PC-3 (cell line): ENCODE measurements at regions not wholly inside any gene's neighbourhood (a gene's known extent, or its start where the extent isn't known, plus 50 kb on each side); places are given as distances from the start of the nearest gene placed in this dataset.

Experiments used
- ATAC-seq: fragments of 200-7000 bp; cut with Tn5 transposase; 2 replicates; pipeline ENCODE4 v1.9.1; 2020; ENCODE audit warnings: mild to moderate bottlenecking, moderate library complexity
- BruUV-seq: library from RNA; stranded (reverse); fragments of 400-500 nt; replicated peaks from 2 replicates; lab custom pipeline; 2021; lab: Mats Ljungman, UMichigan
- CTCF ChIA-PET: fragments of 300-600 bp; sonication (Branson Sonifier 250); formaldehyde crosslinking; loops from one replicate; lab custom pipeline; 2022; ENCODE audit warnings: antibody characterized with exemption; lab: Charles Lee
- POLR2A ChIA-PET: fragments of 300-600 bp; sonication (Branson Sonifier 250); formaldehyde crosslinking; loops from one replicate; lab custom pipeline; 2022; ENCODE audit warnings: antibody characterized with exemption; ENCODE audit not compliant: unreplicated experiment; lab: Charles Lee
- DNase-seq: peaks from one replicate; pipeline ENCODE4 v3.0.0-alpha.2; 2015
- H2AFZ ChIP-seq: fragments of 300-600 bp; sonication (generic); 2 replicates; pipeline ENCODE4 v1.6.0; 2016; ENCODE audit warnings: antibody characterized with exemption, low read length
- H3F3A ChIP-seq: fragments of 300-600 bp; sonication (generic); one replicate; pipeline ENCODE4 v1.6.0; 2017; ENCODE audit warnings: antibody characterized with exemption, low read length, control low read depth, mild to moderate bottlenecking; ENCODE audit not compliant: unreplicated experiment
- H3K27ac ChIP-seq: fragments of 300-600 bp; sonication (generic); 2 replicates; pipeline ENCODE4 v1.5.1; 2016; ENCODE audit warnings: mild to moderate bottlenecking, low read length
- H3K27me3 ChIP-seq: fragments of 300-600 bp; sonication (generic); 2 replicates; pipeline ENCODE4 v1.6.1; 2016; ENCODE audit warnings: low read length, mixed read lengths
- H3K36me3 ChIP-seq: fragments of 300-600 bp; sonication (generic); 2 replicates; pipeline ENCODE4 v1.6.1; 2016; ENCODE audit warnings: low read depth, mixed run types, low read length, mixed read lengths
- H3K4me1 ChIP-seq: fragments of 300-600 bp; sonication (generic); 2 replicates; pipeline ENCODE4 v1.5.1; 2016; ENCODE audit warnings: low read length; ENCODE audit not compliant: insufficient read depth
- H3K4me2 ChIP-seq: fragments of 300-600 bp; sonication (generic); 2 replicates; pipeline ENCODE4 v1.6.0; 2016; ENCODE audit warnings: low read length
- H3K4me3 ChIP-seq: fragments of 300-600 bp; sonication (generic); 2 replicates; pipeline ENCODE4 v1.5.1; 2016; ENCODE audit warnings: mild to moderate bottlenecking, low read length, mixed read lengths
- H3K79me2 ChIP-seq: fragments of 300-600 bp; sonication (generic); 2 replicates; pipeline ENCODE4 v1.6.1; 2017; ENCODE audit warnings: low read length, mixed read lengths
- H3K9ac ChIP-seq: fragments of 300-600 bp; sonication (generic); 2 replicates; pipeline ENCODE4 v1.6.0; 2016; ENCODE audit warnings: mild to moderate bottlenecking, low read length
- H3K9me2 ChIP-seq: fragments of 300-600 bp; sonication (generic); replicated peaks from 2 replicates; pipeline ENCODE4 v1.6.1; 2016; ENCODE audit warnings: mixed run types, low read length, mixed read lengths
- H3K9me3 ChIP-seq: fragments of 300-600 bp; sonication (generic); 2 replicates; pipeline ENCODE4 v1.6.1; 2016; ENCODE audit warnings: low read length, mixed read lengths
- H4K20me1 ChIP-seq: fragments of 300-600 bp; sonication (generic); 2 replicates; pipeline ENCODE4 v1.6.1; 2016; ENCODE audit warnings: low read length, mixed read lengths
- EZH2 ChIP-seq: fragments of 300-600 bp; sonication (generic); IDR thresholded peaks from one replicate; pipeline ENCODE4 v1.6.1; 2017; ENCODE audit warnings: antibody characterized with exemption, mild to moderate bottlenecking, low read length; ENCODE audit not compliant: unreplicated experiment
- EZH2phosphoT487 ChIP-seq: fragments of 300-600 bp; sonication (generic); IDR thresholded peaks from 2 replicates; pipeline ENCODE4 v1.6.1; 2018; ENCODE audit warnings: mild to moderate bottlenecking, antibody characterized with exemption, low read length, borderline replicate concordance
- intact Hi-C: fragments of 100-400 bp; cut with micrococcal nuclease; formaldehyde crosslinking; loops from 2 replicates; pipeline ENCODE4 v1.9.0; 2023
- TF ChIP-seq, protein P1 (sequence below): fragments of 300-600 bp; sonication (generic); conservative IDR thresholded peaks from 2 replicates; pipeline ENCODE4 v1.5.1; 2017; ENCODE audit warnings: antibody characterized with exemption, low read depth, mild to moderate bottlenecking, low read length

DNA sequence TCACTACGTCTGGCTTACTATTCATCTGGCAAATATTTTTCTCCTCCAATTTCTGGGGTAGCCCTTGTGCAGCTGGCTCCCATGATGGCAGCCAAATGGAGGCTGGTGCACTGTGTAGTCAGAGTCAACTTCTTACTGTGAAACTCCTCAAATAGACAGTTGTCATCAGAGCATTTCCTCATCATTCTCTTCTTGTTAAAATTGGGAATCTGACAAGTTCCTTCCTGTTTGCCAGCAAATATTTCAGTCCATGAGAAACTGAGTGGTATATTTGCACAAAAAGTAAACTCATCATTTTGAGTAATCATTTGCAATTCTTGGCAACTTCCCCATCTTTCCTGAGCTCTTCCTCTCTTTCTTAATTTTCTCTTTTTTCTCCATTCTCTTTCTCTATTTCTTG, 394.9 kb upstream of the RGS17 start:
- H3K9me3 ChIP-seq: no peaks in the 10 kb centered on the region
- TF ChIP-seq, protein P1, sequence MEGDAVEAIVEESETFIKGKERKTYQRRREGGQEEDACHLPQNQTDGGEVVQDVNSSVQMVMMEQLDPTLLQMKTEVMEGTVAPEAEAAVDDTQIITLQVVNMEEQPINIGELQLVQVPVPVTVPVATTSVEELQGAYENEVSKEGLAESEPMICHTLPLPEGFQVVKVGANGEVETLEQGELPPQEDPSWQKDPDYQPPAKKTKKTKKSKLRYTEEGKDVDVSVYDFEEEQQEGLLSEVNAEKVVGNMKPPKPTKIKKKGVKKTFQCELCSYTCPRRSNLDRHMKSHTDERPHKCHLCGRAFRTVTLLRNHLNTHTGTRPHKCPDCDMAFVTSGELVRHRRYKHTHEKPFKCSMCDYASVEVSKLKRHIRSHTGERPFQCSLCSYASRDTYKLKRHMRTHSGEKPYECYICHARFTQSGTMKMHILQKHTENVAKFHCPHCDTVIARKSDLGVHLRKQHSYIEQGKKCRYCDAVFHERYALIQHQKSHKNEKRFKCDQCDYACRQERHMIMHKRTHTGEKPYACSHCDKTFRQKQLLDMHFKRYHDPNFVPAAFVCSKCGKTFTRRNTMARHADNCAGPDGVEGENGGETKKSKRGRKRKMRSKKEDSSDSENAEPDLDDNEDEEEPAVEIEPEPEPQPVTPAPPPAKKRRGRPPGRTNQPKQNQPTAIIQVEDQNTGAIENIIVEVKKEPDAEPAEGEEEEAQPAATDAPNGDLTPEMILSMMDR: no peak
- TF ChIP-seq EZH2 (no peak), EZH2phosphoT487 (no peak)
- no peaks in the 10 kb centered on the region for H4K20me1 ChIP-seq
- intact Hi-C loops: no loop called here
- H3K27me3 ChIP-seq: no peaks in the 10 kb centered on the region
- POLR2A ChIA-PET: no interaction called here
- no peak overlapping the region for H3K4me2 ChIP-seq
- no peaks in the 10 kb centered on the region for H3K4me1 ChIP-seq
- CTCF ChIA-PET: no interaction called here
- H3K79me2 ChIP-seq: no peaks in the 10 kb centered on the region
- H2AFZ ChIP-seq: no peak overlapping the region
- H3K9me2 ChIP-seq: no peaks in the 10 kb centered on the region
- no peak overlapping the region for H3K9ac ChIP-seq
- H3F3A ChIP-seq: no peaks in the 10 kb centered on the region
- no TSS peak for BruUV-seq
- H3K4me3 ChIP-seq: no peak overlapping the region
- peak; percentile 6 for DNase-seq
- no peaks in the 10 kb centered on the region for H3K36me3 ChIP-seq
- no peak for ATAC-seq
- H3K27ac ChIP-seq: no peak overlapping the region

DNA sequence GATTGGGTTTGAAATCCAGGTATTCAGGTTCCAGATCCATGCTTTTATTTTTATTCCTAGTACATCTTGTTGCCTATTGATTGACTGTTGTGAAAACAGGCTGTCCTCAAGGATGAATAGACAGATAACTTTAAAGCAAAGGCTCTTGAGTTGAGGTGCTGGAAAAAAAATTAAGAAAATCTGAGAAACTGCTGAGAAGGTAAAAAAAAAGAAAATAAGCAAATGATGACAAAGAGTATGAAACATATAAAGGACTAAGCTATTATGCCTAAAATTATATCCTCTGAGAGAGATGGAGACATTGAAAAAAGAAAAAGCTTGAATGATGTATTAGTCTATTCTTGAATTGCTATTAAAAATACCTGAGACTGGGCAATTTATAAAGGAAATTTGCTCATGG, 392.3 kb upstream of the RGS17 start:
- Histone ChIP-seq H3K9me2 (no peaks in the 10 kb centered on the region), H3K27ac (no peak overlapping the region), H3K9ac (no peak overlapping the region), H3K4me2 (no peak overlapping the region), H2AFZ (no peak overlapping the region), H4K20me1 (no peaks in the 10 kb centered on the region), H3K4me1 (no peaks in the 10 kb centered on the region), H3K9me3 (no peaks in the 10 kb centered on the region), H3K4me3 (no peak overlapping the region), H3K27me3 (no peaks in the 10 kb centered on the region), H3K36me3 (no peaks in the 10 kb centered on the region), H3K79me2 (no peaks in the 10 kb centered on the region), H3F3A (no peaks in the 10 kb centered on the region)
- intact Hi-C loops: no loop called here
- CTCF ChIA-PET: no interaction called here
- ATAC-seq: no peak
- no TSS peak for BruUV-seq
- no peak for DNase-seq
- POLR2A ChIA-PET: no interaction called here
- no peak for TF ChIP-seq EZH2phosphoT487
- no peak for TF ChIP-seq EZH2
- TF ChIP-seq, protein P1: no peak

DNA sequence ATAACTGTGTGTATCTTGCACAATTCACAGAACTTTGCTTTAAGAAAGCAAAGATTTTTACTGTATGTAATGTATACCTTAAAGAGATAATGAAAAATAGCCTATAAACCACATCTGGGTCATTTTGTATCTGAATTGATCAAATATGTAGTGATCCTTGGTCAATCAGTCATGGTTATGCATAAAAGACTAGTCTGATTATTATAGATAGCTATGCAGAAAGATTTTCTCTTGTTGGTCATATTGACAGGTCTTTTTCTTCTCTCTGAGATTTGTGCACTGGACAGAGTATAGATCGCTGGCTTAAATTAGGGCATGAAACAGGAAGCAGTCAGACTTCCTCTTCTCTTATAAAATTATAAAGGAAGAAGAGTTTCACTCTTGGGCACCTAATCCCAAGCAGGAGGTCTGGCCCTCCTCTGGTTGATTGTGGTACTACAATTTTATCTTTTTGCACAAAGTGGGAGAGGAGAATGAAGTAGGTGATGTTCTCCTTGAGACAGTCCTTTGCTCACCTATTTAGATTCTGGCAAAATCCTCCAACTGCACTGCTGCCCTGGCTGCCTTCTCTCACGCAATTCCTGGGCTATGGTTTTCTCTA, 380.9 kb upstream of the RGS17 start:
- H3F3A ChIP-seq: no peaks in the 10 kb centered on the region
- no TSS peak for BruUV-seq
- no peak overlapping the region for H3K4me2 ChIP-seq
- ChIA-PET POLR2A (no interaction called here), CTCF (interaction anchor here (0.8 kb wide), 1 partner anchor 480 kb away, joined by 6 read pairs; no protein-coding TSS in a partner anchor)
- no peaks in the 10 kb centered on the region for H3K9me3 ChIP-seq
- no peaks in the 10 kb centered on the region for H3K9me2 ChIP-seq
- H3K9ac ChIP-seq: no peak overlapping the region
- H2AFZ ChIP-seq: no peak overlapping the region
- TF ChIP-seq, protein P1: peak; percentile 57
- no peak for TF ChIP-seq EZH2
- no peaks in the 10 kb centered on the region for H3K79me2 ChIP-seq
- peak; percentile 65 for DNase-seq
- H3K4me1 ChIP-seq: no peaks in the 10 kb centered on the region
- no peak overlapping the region for H3K4me3 ChIP-seq
- H3K36me3 ChIP-seq: no peaks in the 10 kb centered on the region
- no peak overlapping the region for H3K27ac ChIP-seq
- no peaks in the 10 kb centered on the region for H4K20me1 ChIP-seq
- intact Hi-C loops: loop anchor here (2.0 kb wide), 1 partner anchor 479 kb away; no protein-coding TSS in a partner anchor
- H3K27me3 ChIP-seq: no peaks in the 10 kb centered on the region
- ATAC-seq: no peak; the same call in 1 of the 2 replicates
